HG02571 (cell line): ENCODE measurements at regions not wholly inside any gene's neighbourhood (a gene's known extent, or its start where the extent isn't known, plus 50 kb on each side); places are given as distances from the start of the nearest gene placed in this dataset.
"Not testable (repeated sequence)": the region's sequence is repeated elsewhere in the genome, so short reads cannot be mapped to it uniquely, and the experiment has no call there.

Source experiments
- ATAC-seq: cut with Tn5 transposase; IDR thresholded peaks from one replicate; pipeline ENCODE4 v1.9.1; 2021; ENCODE audit warnings: mild to moderate bottlenecking, moderate library complexity; ENCODE audit not compliant: unreplicated experiment

- no peak for ATAC-seq
Measured at GRCh38 chr10:29702273-29703164, 67.7 kb upstream of the SVIL start.

- no peak for ATAC-seq
Measured at GRCh38 chr10:29701306-29701705, 66.5 kb upstream of the SVIL start.

GRCh38 chr10:29699621-29700020, 64.8 kb upstream of the SVIL start:
- ATAC-seq, result no peak

- ATAC-seq, result no peak
Measured at GRCh38 chr10:29698773-29699490, 64.2 kb upstream of the SVIL start.

GRCh38 chr10:29696581-29696980, 61.8 kb upstream of the SVIL start:
- not testable (repeated sequence) for ATAC-seq

GRCh38 chr10:29694121-29694520, 59.4 kb upstream of the SVIL start:
- ATAC-seq, result no peak

- ATAC-seq, result no peak
Measured at GRCh38 chr10:29692121-29692539, 57.4 kb upstream of the SVIL start.

GRCh38 chr10:29691564-29692072, 56.8 kb upstream of the SVIL start:
- no peak for ATAC-seq

GRCh38 chr10:29689001-29689400, 54.2 kb upstream of the SVIL start:
- no peak for ATAC-seq

- no peak for ATAC-seq
Measured at GRCh38 chr10:29688230-29688661, 53.5 kb upstream of the SVIL start.

GRCh38 chr10:29687421-29688164, 52.8 kb upstream of the SVIL start:
- ATAC-seq, result no peak

GRCh38 chr10:29685506-29685905, 50.7 kb upstream of the SVIL start:
- ATAC-seq, result no peak
